ENCODE measurements at regions not wholly inside any gene's neighbourhood (a gene's known extent, or its start where the extent isn't known, plus 50 kb on each side); places are given as distances from the start of the nearest gene placed in this dataset.
A peak's percentile ranks its signal among the peaks of the same experiment; 100 is the strongest.

DNA sequence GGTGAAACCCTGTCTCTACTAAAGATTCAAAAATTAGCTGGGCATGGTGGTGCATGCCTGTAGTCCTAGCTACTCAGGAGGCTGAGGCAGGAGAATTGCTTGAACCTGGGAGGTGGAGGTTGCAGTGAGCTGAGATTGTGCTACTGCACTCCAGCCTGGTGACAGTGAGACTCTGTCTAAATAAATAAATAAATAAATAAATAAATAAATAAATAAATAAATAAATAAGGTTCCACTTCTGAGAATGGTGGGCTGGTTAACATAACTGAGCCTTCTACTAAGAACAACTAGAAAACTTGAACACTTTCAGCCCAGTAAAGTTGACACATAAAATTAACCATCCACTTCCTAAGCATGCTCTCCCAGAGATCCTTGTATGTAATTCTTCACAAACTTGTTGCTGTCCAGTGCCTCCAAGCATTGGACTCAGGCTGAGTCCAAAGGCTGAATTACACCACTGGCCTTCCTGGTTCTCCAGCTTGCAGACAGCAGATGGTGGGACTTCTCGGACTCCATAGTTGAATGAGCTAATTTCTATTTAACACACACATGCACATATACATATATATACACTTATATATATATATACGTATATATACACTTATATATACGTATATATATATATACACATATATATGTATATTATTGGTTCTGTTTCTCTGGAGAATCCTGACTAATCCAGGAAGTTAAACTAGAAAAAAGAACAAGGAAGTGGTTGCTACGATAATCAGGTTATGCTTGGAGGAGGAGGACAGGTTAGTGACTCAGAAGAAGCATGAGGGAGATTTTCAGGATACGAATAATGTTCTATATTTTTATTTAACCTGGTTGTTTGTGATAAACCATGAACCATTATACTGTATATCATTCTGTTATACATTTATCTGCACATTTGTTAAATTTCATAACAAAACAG, 348.8 kb downstream of the METTL4 start:
- Histone ChIP-seq H2BK120ac (ENCODE audit: low read depth, low read length) (no peak overlapping the region), H3K79me1 (replicated peaks; ENCODE audit: low read length, poor library complexity, severe bottlenecking) (no peaks in the 10 kb centered on the region), H3K14ac (ENCODE audit: low read length in 2 of 2) (no peak overlapping the region), H3K36me3 (ENCODE audit: control insufficient read depth in 1 of 2, insufficient read depth in 2 of 2, low read depth in 1 of 2, low read length in 2 of 2) (no peaks in the 10 kb centered on the region), H3K4me3 (ENCODE audit: insufficient read depth in 1 of 2, low read depth in 1 of 2, low read length in 2 of 2) (no peak overlapping the region), H3K23ac (ENCODE audit: low read length in 2 of 2) (no peak overlapping the region), H4K8ac (ENCODE audit: low read length) (no peak overlapping the region), H3K4me2 (ENCODE audit: low read length, poor library complexity, severe bottlenecking) (no peak overlapping the region), H3K18ac (ENCODE audit: low read depth in 1 of 2, low read length in 2 of 2) (no peak overlapping the region), H3K27me3 (ENCODE audit: control insufficient read depth in 1 of 2, insufficient read depth in 1 of 2, low read length in 2 of 2) (no peaks in the 10 kb centered on the region), H3K27ac (ENCODE audit: low read length, poor library complexity, severe bottlenecking) (no peak overlapping the region), H3K4me1 (ENCODE audit: control insufficient read depth, insufficient read depth, low read depth, low read length) (no peaks in the 10 kb centered on the region), H2AFZ (ENCODE audit: low read depth, low read length) (no peak overlapping the region), H4K91ac (ENCODE audit: low read length) (no peak overlapping the region), H2BK15ac (ENCODE audit: low read depth, poor library complexity, severe bottlenecking) (no peak overlapping the region), H2BK12ac (ENCODE audit: low read length in 2 of 2) (no peak overlapping the region), H3K9me3 (ENCODE audit: control insufficient read depth, low read length) (no peaks in the 10 kb centered on the region), H3K4ac (ENCODE audit: low read depth in 1 of 2, low read length in 2 of 2) (no peak overlapping the region), H2AK5ac (ENCODE audit: low read length, severe bottlenecking) (no peak overlapping the region), H2BK5ac (ENCODE audit: low read depth, low read length, poor library complexity, severe bottlenecking) (no peak overlapping the region), H3K9ac (ENCODE audit: low read length) (no peak overlapping the region)
- 59% methylated on average over 1 of the region's 5 CpGs for WGBS
- no peak for DNase-seq

DNA sequence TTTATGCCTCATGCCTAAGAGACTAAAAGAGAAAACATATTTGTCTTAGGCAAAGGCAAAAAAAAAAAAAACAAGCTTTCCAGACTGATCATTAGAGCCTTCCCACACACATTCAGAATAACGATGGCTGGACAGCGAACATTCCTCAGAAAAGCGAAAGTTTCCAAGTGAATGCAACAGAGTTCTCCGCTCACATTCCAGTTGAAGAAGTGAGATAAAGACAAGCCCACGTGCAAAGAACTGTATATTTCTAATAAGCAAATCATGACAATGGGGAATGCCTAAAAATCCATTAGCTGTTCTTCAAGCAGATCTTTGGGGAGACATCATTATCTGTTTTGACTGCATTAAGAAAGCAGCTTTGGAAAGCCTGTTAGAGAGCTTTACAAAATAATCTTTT, 347.9 kb downstream of the METTL4 start:
- H3K4me1 ChIP-seq (ENCODE audit: control insufficient read depth, insufficient read depth, low read depth, low read length): no peaks in the 10 kb centered on the region
- no peak overlapping the region for H2BK5ac ChIP-seq (ENCODE audit: low read depth, low read length, poor library complexity, severe bottlenecking)
- no peak overlapping the region for H3K14ac ChIP-seq (ENCODE audit: low read length in 2 of 2)
- no peak overlapping the region for H3K23ac ChIP-seq (ENCODE audit: low read length in 2 of 2)
- H3K4me2 ChIP-seq (ENCODE audit: low read length, poor library complexity, severe bottlenecking): no peak overlapping the region
- H4K91ac ChIP-seq (ENCODE audit: low read length): no peak overlapping the region
- H3K9ac ChIP-seq (ENCODE audit: low read length): peak overlapping the region; percentile 18
- H3K18ac ChIP-seq (ENCODE audit: low read depth in 1 of 2, low read length in 2 of 2): no peak overlapping the region
- no peak overlapping the region for H3K4ac ChIP-seq (ENCODE audit: low read depth in 1 of 2, low read length in 2 of 2)
- H3K79me1 ChIP-seq (replicated peaks; ENCODE audit: low read length, poor library complexity, severe bottlenecking): no peaks in the 10 kb centered on the region
- H2BK120ac ChIP-seq (ENCODE audit: low read depth, low read length): no peak overlapping the region
- peak overlapping the region in 1 of 2 experiments; percentile 70 for H3K4me3 ChIP-seq (ENCODE audit: insufficient read depth in 1 of 2, low read depth in 1 of 2, low read length in 2 of 2)
- H4K8ac ChIP-seq (ENCODE audit: low read length): no peak overlapping the region
- no peaks in the 10 kb centered on the region for H3K36me3 ChIP-seq (ENCODE audit: control insufficient read depth in 1 of 2, insufficient read depth in 2 of 2, low read depth in 1 of 2, low read length in 2 of 2)
- no peaks in the 10 kb centered on the region for H3K27me3 ChIP-seq (ENCODE audit: control insufficient read depth in 1 of 2, insufficient read depth in 1 of 2, low read length in 2 of 2)
- H2AK5ac ChIP-seq (ENCODE audit: low read length, severe bottlenecking): no peak overlapping the region
- no peak for DNase-seq
- WGBS: 83% methylated on average over 5 of the region's 5 CpGs
- no peak overlapping the region for H2AFZ ChIP-seq (ENCODE audit: low read depth, low read length)
- no peak overlapping the region for H3K27ac ChIP-seq (ENCODE audit: low read length, poor library complexity, severe bottlenecking)
- H2BK12ac ChIP-seq (ENCODE audit: low read length in 2 of 2): no peak overlapping the region
- no peaks in the 10 kb centered on the region for H3K9me3 ChIP-seq (ENCODE audit: control insufficient read depth, low read length)
- H2BK15ac ChIP-seq (ENCODE audit: low read depth, poor library complexity, severe bottlenecking): no peak overlapping the region

DNA sequence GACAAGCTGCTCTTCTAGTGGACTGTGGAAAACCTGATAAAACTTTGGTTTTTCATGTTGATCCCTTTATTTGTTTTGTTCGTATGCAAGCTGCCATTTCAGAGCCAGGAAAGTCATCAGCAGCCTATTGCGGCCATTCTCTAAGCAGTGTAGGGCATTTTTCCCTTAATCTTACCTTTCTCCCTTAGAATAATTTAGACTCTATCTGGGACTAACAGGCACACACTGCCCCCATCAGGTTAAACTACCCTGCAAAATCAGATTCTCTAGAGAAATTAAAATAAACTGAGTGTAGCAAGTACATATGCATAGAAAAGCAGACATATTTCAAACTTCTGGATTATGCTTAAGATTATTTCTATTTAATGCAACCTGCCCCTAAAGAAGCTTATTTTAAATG, 347.5 kb downstream of the METTL4 start:
- Histone ChIP-seq H2BK15ac (ENCODE audit: low read depth, poor library complexity, severe bottlenecking) (no peak overlapping the region), H3K27ac (ENCODE audit: low read length, poor library complexity, severe bottlenecking) (no peak overlapping the region), H3K4me3 (ENCODE audit: insufficient read depth in 1 of 2, low read depth in 1 of 2, low read length in 2 of 2) (peak overlapping the region in 1 of 2 experiments; percentile 70), H3K14ac (ENCODE audit: low read length in 2 of 2) (no peak overlapping the region), H3K9ac (ENCODE audit: low read length) (peak overlapping the region; percentile 18), H3K36me3 (ENCODE audit: control insufficient read depth in 1 of 2, insufficient read depth in 2 of 2, low read depth in 1 of 2, low read length in 2 of 2) (no peaks in the 10 kb centered on the region), H2BK120ac (ENCODE audit: low read depth, low read length) (no peak overlapping the region), H2AK5ac (ENCODE audit: low read length, severe bottlenecking) (no peak overlapping the region), H3K27me3 (ENCODE audit: control insufficient read depth in 1 of 2, insufficient read depth in 1 of 2, low read length in 2 of 2) (no peaks in the 10 kb centered on the region), H4K91ac (ENCODE audit: low read length) (no peak overlapping the region), H2BK5ac (ENCODE audit: low read depth, low read length, poor library complexity, severe bottlenecking) (no peak overlapping the region), H2BK12ac (ENCODE audit: low read length in 2 of 2) (no peak overlapping the region), H4K8ac (ENCODE audit: low read length) (no peak overlapping the region), H3K4me1 (ENCODE audit: control insufficient read depth, insufficient read depth, low read depth, low read length) (no peaks in the 10 kb centered on the region), H3K79me1 (replicated peaks; ENCODE audit: low read length, poor library complexity, severe bottlenecking) (no peaks in the 10 kb centered on the region), H3K23ac (ENCODE audit: low read length in 2 of 2) (no peak overlapping the region), H2AFZ (ENCODE audit: low read depth, low read length) (no peak overlapping the region), H3K18ac (ENCODE audit: low read depth in 1 of 2, low read length in 2 of 2) (no peak overlapping the region), H3K9me3 (ENCODE audit: control insufficient read depth, low read length) (no peaks in the 10 kb centered on the region), H3K4ac (ENCODE audit: low read depth in 1 of 2, low read length in 2 of 2) (no peak overlapping the region), H3K4me2 (ENCODE audit: low read length, poor library complexity, severe bottlenecking) (no peak overlapping the region)
- 45% methylated on average over 2 of the region's 2 CpGs for WGBS
- DNase-seq: peak; percentile 3

DNA sequence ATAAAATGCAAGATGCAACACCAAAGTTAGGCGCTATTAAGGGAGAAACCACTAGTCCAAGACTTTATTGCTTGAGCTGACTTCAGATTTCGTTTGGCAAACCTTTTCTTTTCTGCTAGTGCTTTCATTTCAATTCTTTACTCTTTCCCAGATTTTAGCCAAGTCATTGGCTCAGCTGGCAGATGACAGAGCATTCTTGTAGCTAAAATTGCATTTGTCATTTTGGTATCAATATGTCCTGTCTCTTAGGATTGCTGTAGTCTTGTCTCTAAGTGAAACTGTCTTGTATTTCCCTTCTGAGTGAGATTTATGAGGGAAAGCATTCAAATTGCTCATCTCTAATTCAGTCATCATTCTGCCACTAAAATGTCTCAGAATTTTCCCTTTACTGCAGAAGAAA, 335.1 kb downstream of the METTL4 start:
- Histone ChIP-seq H2AK5ac (ENCODE audit: low read length, severe bottlenecking) (no peak overlapping the region), H3K14ac (ENCODE audit: low read length in 2 of 2) (no peak overlapping the region), H3K27ac (ENCODE audit: low read length, poor library complexity, severe bottlenecking) (no peak overlapping the region), H3K4ac (ENCODE audit: low read depth in 1 of 2, low read length in 2 of 2) (no peak overlapping the region), H3K4me1 (ENCODE audit: control insufficient read depth, insufficient read depth, low read depth, low read length) (no peaks in the 10 kb centered on the region), H4K8ac (ENCODE audit: low read length) (no peak overlapping the region), H2BK12ac (ENCODE audit: low read length in 2 of 2) (no peak overlapping the region), H2BK120ac (ENCODE audit: low read depth, low read length) (no peak overlapping the region), H3K23ac (ENCODE audit: low read length in 2 of 2) (no peak overlapping the region), H3K27me3 (ENCODE audit: control insufficient read depth in 1 of 2, insufficient read depth in 1 of 2, low read length in 2 of 2) (no peaks in the 10 kb centered on the region), H3K9me3 (ENCODE audit: control insufficient read depth, low read length) (no peaks in the 10 kb centered on the region), H2BK5ac (ENCODE audit: low read depth, low read length, poor library complexity, severe bottlenecking) (no peak overlapping the region), H2BK15ac (ENCODE audit: low read depth, poor library complexity, severe bottlenecking) (no peak overlapping the region), H3K79me1 (replicated peaks; ENCODE audit: low read length, poor library complexity, severe bottlenecking) (no peaks in the 10 kb centered on the region), H2AFZ (ENCODE audit: low read depth, low read length) (no peak overlapping the region), H3K36me3 (ENCODE audit: control insufficient read depth in 1 of 2, insufficient read depth in 2 of 2, low read depth in 1 of 2, low read length in 2 of 2) (no peaks in the 10 kb centered on the region), H3K18ac (ENCODE audit: low read depth in 1 of 2, low read length in 2 of 2) (no peak overlapping the region), H3K4me3 (ENCODE audit: insufficient read depth in 1 of 2, low read depth in 1 of 2, low read length in 2 of 2) (no peak overlapping the region), H4K91ac (ENCODE audit: low read length) (no peak overlapping the region), H3K9ac (ENCODE audit: low read length) (no peak overlapping the region), H3K4me2 (ENCODE audit: low read length, poor library complexity, severe bottlenecking) (no peak overlapping the region)
- WGBS: 78% methylated on average over 2 of the region's 2 CpGs
- DNase-seq: no peak
